WTC11 (cell line): ENCODE measurements at regions not wholly inside any gene's neighbourhood (a gene's known extent, or its start where the extent isn't known, plus 50 kb on each side); places are given as distances from the start of the nearest gene placed in this dataset.

Source experiments
- ATAC-seq: fragments of 200-7000 bp; cut with Tn5 transposase; 2 replicates; pipeline ENCODE4 v1.10.0; 2021; ENCODE audit warnings: mild to moderate bottlenecking, moderate library complexity
- CTCF ChIA-PET: fragments of 300-600 bp; sonication (Branson Sonifier 250); formaldehyde crosslinking; loops from one replicate; lab custom pipeline; 2021; ENCODE audit warnings: antibody characterized with exemption; lab: Charles Lee
- POLR2A ChIA-PET: fragments of 350-600 bp; sonication (Branson Sonifier 250); formaldehyde crosslinking; loops from one replicate; lab custom pipeline; 2021; ENCODE audit warnings: antibody characterized with exemption; lab: Charles Lee
- DNase-seq: peaks from one replicate; pipeline ENCODE4 v3.0.0; 2021; ENCODE audit warnings: low spot score
- H3K27ac Mint-ChIP-seq: 2 replicates; pipeline ENCODE4 v1.8.0; 2021; ENCODE audit warnings: mixed read lengths
- H3K27me3 Mint-ChIP-seq: 2 replicates; pipeline ENCODE4 v1.8.0; 2021; ENCODE audit warnings: low read depth, mild to moderate bottlenecking, moderate library complexity, mixed read lengths
- H3K36me3 Mint-ChIP-seq: 2 replicates; pipeline ENCODE4 v1.8.0; 2021; ENCODE audit warnings: mixed read lengths
- H3K4me1 Mint-ChIP-seq: 2 replicates; pipeline ENCODE4 v1.8.0; 2022; ENCODE audit warnings: mixed read lengths
- H3K4me3 Mint-ChIP-seq: 2 replicates; pipeline ENCODE4 v1.8.0; 2021; ENCODE audit warnings: mild to moderate bottlenecking, moderate library complexity, mixed read lengths
- H3K9me3 Mint-ChIP-seq: 2 replicates; pipeline ENCODE4 v1.8.0; 2021; ENCODE audit warnings: mixed read lengths
- AFF4 ChIP-seq: sonication (generic); formaldehyde crosslinking; IDR thresholded peaks from 2 replicates; pipeline ENCODE4 v1.8.1; 2023; ENCODE audit warnings: mild to moderate bottlenecking, missing genetic modification reagents, borderline replicate concordance
- AR ChIP-seq: fragments of 250-450 bp; sonication (Bioruptor Pico); IDR thresholded peaks from 2 replicates; pipeline ENCODE4 v1.9.0; 2021; ENCODE audit warnings: mild to moderate bottlenecking
- ATF2 ChIP-seq: sonication (generic); formaldehyde crosslinking; IDR thresholded peaks from 2 replicates; pipeline ENCODE4 v1.8.1; 2022; ENCODE audit warnings: low read depth, missing genetic modification reagents, borderline replicate concordance
- EMX1 ChIP-seq: fragments of 250-450 bp; sonication (Bioruptor Pico); IDR thresholded peaks from 2 replicates; pipeline ENCODE4 v1.8.0; 2021; ENCODE audit warnings: mild to moderate bottlenecking
- HMGXB4 ChIP-seq: sonication (generic); formaldehyde crosslinking; IDR thresholded peaks from 2 replicates; pipeline ENCODE4 v1.8.1; 2023; ENCODE audit warnings: mild to moderate bottlenecking, moderate library complexity, missing genetic modification reagents
- JUN ChIP-seq: sonication (generic); formaldehyde crosslinking; IDR thresholded peaks from 2 replicates; pipeline ENCODE4 v1.8.0; 2023; ENCODE audit warnings: mild to moderate bottlenecking, missing genetic modification reagents
- NR3C1 ChIP-seq: sonication (generic); formaldehyde crosslinking; conservative IDR thresholded peaks from 2 replicates; pipeline ENCODE4 v1.8.1; 2023; ENCODE audit warnings: low read depth, mild to moderate bottlenecking, missing genetic modification reagents
- PRDM15 ChIP-seq: sonication (generic); formaldehyde crosslinking; IDR thresholded peaks from 2 replicates; pipeline ENCODE4 v1.8.0; 2022; ENCODE audit warnings: missing genetic modification reagents
- PREB ChIP-seq: sonication (generic); formaldehyde crosslinking; IDR thresholded peaks from 2 replicates; pipeline ENCODE4 v1.8.1; 2022; ENCODE audit warnings: mild to moderate bottlenecking, missing genetic modification reagents, moderate library complexity, borderline replicate concordance
- SMAD4 ChIP-seq: sonication (generic); formaldehyde crosslinking; IDR thresholded peaks from 2 replicates; pipeline ENCODE4 v1.8.0; 2022; ENCODE audit warnings: mild to moderate bottlenecking, missing genetic modification reagents
- ZMAT4 ChIP-seq: fragments of 250-450 bp; sonication (Bioruptor Pico); IDR thresholded peaks from 2 replicates; pipeline ENCODE4 v1.9.0; 2021; ENCODE audit warnings: mild to moderate bottlenecking
- ZNF121 ChIP-seq: sonication (generic); formaldehyde crosslinking; IDR thresholded peaks from 2 replicates; pipeline ENCODE4 v1.8.0; 2023; ENCODE audit warnings: missing genetic modification reagents
- ZNF416 ChIP-seq: fragments of 250-450 bp; sonication (Bioruptor Pico); IDR thresholded peaks from 2 replicates; pipeline ENCODE4 v1.9.0; 2021; ENCODE audit warnings: mild to moderate bottlenecking, inconsistent platforms
- ZNF512 ChIP-seq: sonication (generic); formaldehyde crosslinking; IDR thresholded peaks from 2 replicates; pipeline ENCODE4 v1.8.1; 2022; ENCODE audit warnings: missing genetic modification reagents, borderline replicate concordance

GRCh38 chr18:55113800-55114199 is 154.5 kb upstream of the CCDC68 start (continued):
- TF ChIP-seq PRDM15 (CRISPR knock-in tag), result no peak
- TF ChIP-seq AR (CRISPR knock-in tag), result no peak
- TF ChIP-seq ATF2, result no peak
- no peak for TF ChIP-seq ZNF512 (CRISPR knock-in tag)
- TF ChIP-seq AFF4 (CRISPR knock-in tag), result no peak

- Mint-ChIP-seq H3K36me3 (no peaks in the 10 kb centered on the region), H3K27ac (no peak overlapping the region), H3K9me3 (peaks cover 6% of the 10 kb centered on the region), H3K27me3 (peaks cover 12% of the 10 kb centered on the region; the same call in 1 of the 2 replicates), H3K4me1 (peaks cover 11% of the 10 kb centered on the region), H3K4me3 (no peak overlapping the region)
- DNase-seq (no peak), ATAC-seq (no peak)
- ChIA-PET CTCF (no interaction called here), POLR2A (no interaction called here)
- TF ChIP-seq PREB (CRISPR knock-in tag), result no peak
- no peak for TF ChIP-seq NR3C1
- no peak for TF ChIP-seq ZMAT4 (CRISPR knock-in tag)
- no peak for TF ChIP-seq ZNF416 (CRISPR knock-in tag)
- TF ChIP-seq ZNF121 (CRISPR knock-in tag), result no peak
- TF ChIP-seq JUN (CRISPR knock-in tag), result no peak
- TF ChIP-seq SMAD4 (CRISPR knock-in tag), result no peak
- TF ChIP-seq HMGXB4 (CRISPR knock-in tag), result no peak
- no peak for TF ChIP-seq EMX1 (CRISPR knock-in tag)
- TF ChIP-seq AFF4 (CRISPR knock-in tag), result no peak
Observed at GRCh38 chr18:55111271-55111670, 152.0 kb upstream of the CCDC68 start.
